Central memory CD8-positive, alpha-beta T cell (primary cell): ENCODE measurements at regions not wholly inside any gene's neighbourhood (a gene's known extent, or its start where the extent isn't known, plus 50 kb on each side); places are given as distances from the start of the nearest gene placed in this dataset.

Experiments
- ATAC-seq: fragments of 150-1000 bp; cut with Tn5 transposase; replicated peaks from 2 replicates; pipeline ENCODE4 v1.10.0; 2022; ENCODE audit warnings: mild to moderate bottlenecking, moderate FRiP score, moderate number of reproducible peaks; ENCODE audit not compliant: poor library complexity, severe bottlenecking; ENCODE audit errors: extremely low read depth
- DNase-seq, 2 donors: peaks; one replicate each; pipeline ENCODE4 v3.0.0; 2021; ENCODE audit warnings: low spot score in 2 of 2
- H3K27ac Mint-ChIP-seq: one replicate; pipeline ENCODE4 v1.8.0; 2022; ENCODE audit warnings: low read depth, mild to moderate bottlenecking, moderate library complexity, mixed read lengths
- H3K27me3 Mint-ChIP-seq: one replicate; pipeline ENCODE4 v1.8.0; 2022; ENCODE audit warnings: mixed read lengths
- H3K36me3 Mint-ChIP-seq: one replicate; pipeline ENCODE4 v1.8.0; 2022; ENCODE audit warnings: mild to moderate bottlenecking, moderate library complexity, mixed read lengths; ENCODE audit not compliant: insufficient read depth
- H3K4me1 Mint-ChIP-seq: one replicate; pipeline ENCODE4 v1.8.0; 2022; ENCODE audit warnings: mixed read lengths
- H3K4me3 Mint-ChIP-seq: one replicate; pipeline ENCODE4 v1.8.0; 2022; ENCODE audit warnings: mild to moderate bottlenecking, moderate library complexity, mixed read lengths
- H3K9me3 Mint-ChIP-seq: one replicate; pipeline ENCODE4 v1.8.0; 2022; ENCODE audit warnings: mixed read lengths

DNA sequence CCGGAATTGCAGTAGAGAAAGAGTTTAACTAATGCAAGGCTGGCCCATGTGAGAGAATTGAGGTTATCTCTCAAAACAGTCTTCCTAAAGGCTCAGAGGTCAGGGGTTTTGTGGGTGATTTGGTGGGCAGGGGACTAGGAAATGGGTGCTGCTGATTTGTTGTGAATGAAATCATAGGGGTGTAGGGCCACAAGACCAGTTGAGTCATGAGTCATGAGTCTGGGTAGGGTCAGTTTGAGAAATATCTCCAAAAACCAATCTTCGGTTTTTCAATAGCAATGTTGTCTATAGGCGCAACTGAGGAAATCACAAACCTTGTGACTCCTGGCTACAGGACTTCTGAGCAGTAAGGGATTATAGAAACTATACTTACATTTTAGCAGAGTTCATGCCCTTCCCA, 460.0 kb upstream of the NRP1 start:
- H3K4me1 Mint-ChIP-seq, result no peaks in the 10 kb centered on the region
- H3K27ac Mint-ChIP-seq, result no peak overlapping the region
- H3K27me3 Mint-ChIP-seq, result no peaks in the 10 kb centered on the region
- H3K9me3 Mint-ChIP-seq, result no peaks in the 10 kb centered on the region
- no peak overlapping the region for H3K4me3 Mint-ChIP-seq
- DNase-seq, result no peak
- no peak for ATAC-seq
- no peaks in the 10 kb centered on the region for H3K36me3 Mint-ChIP-seq

DNA sequence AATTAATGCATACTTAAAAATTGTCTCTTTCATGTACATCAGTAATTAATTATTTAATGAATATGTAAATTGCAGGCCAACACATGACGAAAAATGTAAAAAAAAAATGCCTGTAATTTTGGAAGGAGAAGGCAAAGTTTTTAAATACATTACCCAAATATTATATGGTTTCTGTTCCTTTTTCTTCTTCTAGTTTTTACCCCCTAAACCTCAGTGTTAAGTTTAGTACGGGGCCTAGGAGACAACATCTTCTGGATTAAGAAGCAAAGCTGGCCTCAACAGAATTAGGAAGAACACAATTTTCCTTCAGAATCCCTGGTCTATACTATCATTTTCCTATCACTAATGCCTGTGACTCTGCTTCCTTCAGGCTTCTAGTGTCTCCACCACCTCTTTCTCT, 459.3 kb upstream of the NRP1 start:
- ATAC-seq (no peak), DNase-seq (no peak)
- Mint-ChIP-seq H3K4me3 (no peak overlapping the region), H3K36me3 (no peaks in the 10 kb centered on the region), H3K27me3 (no peaks in the 10 kb centered on the region), H3K4me1 (no peaks in the 10 kb centered on the region), H3K27ac (no peak overlapping the region), H3K9me3 (no peaks in the 10 kb centered on the region)

DNA sequence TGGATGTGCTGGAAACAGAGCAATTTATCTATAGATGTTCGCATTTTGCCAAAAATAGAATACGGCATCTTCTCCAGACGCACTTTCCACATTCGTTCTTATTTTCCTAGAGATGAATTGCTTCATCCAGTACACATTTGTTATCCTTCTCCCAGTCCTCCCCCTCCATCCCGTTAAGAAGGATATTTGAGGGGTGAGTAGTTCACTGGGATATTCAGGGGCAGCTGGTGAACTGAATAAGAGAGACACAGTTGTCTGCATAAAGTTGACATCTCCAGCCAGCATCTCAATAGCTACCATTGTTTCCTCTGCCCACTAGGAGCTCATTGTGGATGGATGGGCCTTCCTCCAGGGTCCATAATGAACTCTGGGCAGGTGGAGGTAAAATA, 456.8 kb upstream of the NRP1 start:
- no peak overlapping the region for H3K4me3 Mint-ChIP-seq
- no peaks in the 10 kb centered on the region for H3K27me3 Mint-ChIP-seq
- no peaks in the 10 kb centered on the region for H3K4me1 Mint-ChIP-seq
- no peak for DNase-seq
- no peaks in the 10 kb centered on the region for H3K36me3 Mint-ChIP-seq
- no peak for ATAC-seq
- no peaks in the 10 kb centered on the region for H3K9me3 Mint-ChIP-seq
- H3K27ac Mint-ChIP-seq, result no peak overlapping the region

DNA sequence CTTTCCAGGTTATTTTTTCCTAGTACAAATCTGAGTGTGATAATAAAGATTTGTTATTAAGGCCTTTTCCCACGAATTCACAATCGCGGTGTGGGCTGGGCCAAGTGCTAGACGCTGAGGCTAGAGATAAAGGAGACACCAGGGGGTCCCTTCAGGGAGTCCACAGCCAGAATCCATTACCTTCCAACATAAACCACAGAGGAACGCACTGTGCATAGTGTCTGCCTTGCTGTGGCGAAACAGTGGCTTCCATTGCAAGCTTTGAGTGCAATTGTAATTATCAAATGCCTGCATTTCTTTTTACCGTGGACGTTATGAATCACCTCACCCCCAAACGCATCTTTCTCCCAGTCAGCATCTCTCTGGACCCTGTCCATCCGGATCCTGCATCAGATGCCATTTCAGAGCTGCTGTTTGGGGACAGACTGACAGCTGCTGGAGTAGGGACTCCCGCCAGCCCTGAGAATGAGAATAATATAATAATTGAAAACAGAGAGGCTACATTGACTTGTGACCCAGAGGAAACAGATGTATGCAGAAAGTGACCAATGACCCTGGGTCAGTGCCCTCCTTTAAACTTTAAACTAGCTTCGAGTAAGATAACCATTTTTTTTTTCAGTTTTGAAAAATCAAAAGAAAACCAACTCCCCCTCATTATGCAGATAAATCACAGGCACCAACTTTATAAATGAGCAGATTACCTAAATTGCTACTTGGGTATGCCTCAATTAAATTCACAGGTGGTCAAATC, 456.2 kb upstream of the NRP1 start:
- Mint-ChIP-seq H3K4me3 (no peak overlapping the region), H3K9me3 (no peaks in the 10 kb centered on the region), H3K27me3 (no peaks in the 10 kb centered on the region), H3K36me3 (no peaks in the 10 kb centered on the region), H3K27ac (no peak overlapping the region), H3K4me1 (no peaks in the 10 kb centered on the region)
- DNase-seq (no peak), ATAC-seq (no peak)

DNA sequence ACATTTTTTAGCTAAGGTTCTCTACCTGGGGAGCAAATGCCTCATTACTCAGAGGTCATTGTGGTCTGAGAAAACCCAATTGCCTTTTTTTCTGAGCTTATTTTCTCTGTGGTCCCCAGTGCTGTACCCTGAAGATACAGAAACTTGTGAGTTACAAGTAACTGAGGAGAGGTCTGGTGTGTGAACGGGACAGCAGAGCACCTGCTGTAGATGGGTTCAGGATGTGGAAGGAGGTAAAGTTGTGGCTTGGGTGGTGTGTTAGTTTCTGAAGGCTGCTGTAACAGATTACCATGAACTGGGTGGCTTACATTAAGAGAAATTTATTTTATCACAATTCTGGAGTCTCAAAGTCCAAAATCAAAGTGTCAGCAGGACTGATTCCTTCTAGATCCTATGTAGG, 449.1 kb upstream of the NRP1 start:
- Mint-ChIP-seq H3K4me3 (no peak overlapping the region), H3K27ac (no peak overlapping the region), H3K9me3 (peaks cover 5% of the 10 kb centered on the region), H3K27me3 (no peaks in the 10 kb centered on the region), H3K36me3 (no peaks in the 10 kb centered on the region), H3K4me1 (no peaks in the 10 kb centered on the region)
- ATAC-seq (no peak), DNase-seq (no peak)

DNA sequence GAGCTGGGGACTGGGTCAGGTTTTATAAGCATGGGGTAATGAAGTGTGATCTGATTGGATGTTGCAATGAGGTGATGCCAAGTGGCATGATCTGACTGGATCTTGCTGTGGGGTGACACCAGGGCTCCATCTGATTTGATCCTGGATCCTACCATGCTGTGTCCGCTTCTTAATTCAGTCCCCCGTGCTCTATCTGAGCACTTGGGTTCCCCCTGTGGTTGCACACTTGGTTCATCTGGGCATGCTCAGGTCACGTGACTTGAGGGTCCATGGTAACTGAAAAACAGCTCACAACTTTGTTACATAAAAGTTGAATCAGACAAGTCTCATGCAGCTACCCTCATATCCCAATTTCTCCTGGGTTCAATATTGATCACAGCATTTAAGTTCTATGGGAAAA, 448.6 kb upstream of the NRP1 start:
- no peak overlapping the region for H3K27ac Mint-ChIP-seq
- H3K27me3 Mint-ChIP-seq, result no peaks in the 10 kb centered on the region
- H3K36me3 Mint-ChIP-seq, result no peaks in the 10 kb centered on the region
- H3K4me3 Mint-ChIP-seq, result no peak overlapping the region
- H3K9me3 Mint-ChIP-seq, result peaks cover 5% of the 10 kb centered on the region
- no peak for DNase-seq
- ATAC-seq, result no peak
- H3K4me1 Mint-ChIP-seq, result no peaks in the 10 kb centered on the region

DNA sequence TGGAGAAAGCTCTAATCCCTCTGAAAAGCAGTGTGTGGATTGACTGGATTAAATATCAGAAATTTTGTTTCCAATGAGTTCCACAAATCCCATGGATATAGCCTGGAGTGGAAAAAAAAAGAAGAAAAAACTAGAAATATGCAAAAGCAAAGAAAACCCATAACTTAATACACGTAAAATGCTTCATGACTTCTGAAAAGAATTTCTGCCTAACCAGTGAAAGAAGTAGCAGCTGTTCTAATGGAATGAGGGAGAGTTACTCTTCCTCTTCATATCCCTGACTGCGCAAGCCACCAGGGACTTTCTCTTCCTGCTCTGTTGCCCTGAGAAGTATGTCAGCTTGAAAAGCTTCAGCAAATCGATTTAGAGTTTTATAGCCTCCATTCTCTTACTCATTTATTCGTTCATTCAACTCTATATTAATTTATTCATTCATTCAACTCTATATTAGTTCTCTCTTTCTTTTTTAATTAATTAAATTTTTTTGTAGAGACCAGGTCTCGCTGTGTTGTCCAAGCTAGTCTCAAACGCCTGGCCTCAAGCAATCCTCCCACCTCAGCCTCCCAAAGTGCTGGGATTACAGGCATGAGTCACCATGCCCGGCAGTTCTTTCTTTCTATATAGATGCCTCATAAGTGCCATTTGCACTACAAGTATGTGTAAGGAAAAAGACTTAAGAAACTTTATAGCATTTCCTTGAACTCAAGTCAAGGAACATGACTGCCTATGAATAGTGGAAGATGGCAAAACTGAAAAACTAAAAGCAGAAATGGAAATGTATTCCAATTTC, 447.3 kb upstream of the NRP1 start:
- H3K4me3 Mint-ChIP-seq, result no peak overlapping the region
- H3K27ac Mint-ChIP-seq, result no peak overlapping the region
- ATAC-seq, result no peak
- H3K9me3 Mint-ChIP-seq, result peaks cover 5% of the 10 kb centered on the region
- no peaks in the 10 kb centered on the region for H3K36me3 Mint-ChIP-seq
- no peak for DNase-seq
- no peaks in the 10 kb centered on the region for H3K4me1 Mint-ChIP-seq
- H3K27me3 Mint-ChIP-seq, result no peaks in the 10 kb centered on the region

DNA sequence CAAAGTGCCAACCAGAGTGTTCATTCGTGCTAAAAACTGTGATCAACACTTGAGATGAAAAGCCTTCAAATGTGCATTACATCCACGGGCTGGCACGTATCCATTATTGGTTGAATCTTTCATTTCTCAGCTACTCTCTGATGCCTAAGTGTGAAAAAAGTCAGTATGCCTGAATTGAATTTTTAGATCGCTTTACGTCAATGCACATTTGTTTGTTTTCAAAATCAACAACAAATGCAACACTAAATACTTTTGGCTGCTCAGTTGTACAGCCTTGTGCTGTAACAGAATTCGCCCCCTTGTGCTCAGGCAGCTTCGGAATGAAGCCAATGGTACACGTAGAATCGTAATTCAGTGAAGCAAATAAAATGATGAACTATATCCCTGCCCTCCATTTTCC, 446.5 kb upstream of the NRP1 start:
- peaks cover 5% of the 10 kb centered on the region for H3K9me3 Mint-ChIP-seq
- H3K36me3 Mint-ChIP-seq, result no peaks in the 10 kb centered on the region
- H3K27ac Mint-ChIP-seq, result no peak overlapping the region
- no peak for DNase-seq
- no peaks in the 10 kb centered on the region for H3K27me3 Mint-ChIP-seq
- no peak for ATAC-seq
- no peak overlapping the region for H3K4me3 Mint-ChIP-seq
- H3K4me1 Mint-ChIP-seq, result no peaks in the 10 kb centered on the region

DNA sequence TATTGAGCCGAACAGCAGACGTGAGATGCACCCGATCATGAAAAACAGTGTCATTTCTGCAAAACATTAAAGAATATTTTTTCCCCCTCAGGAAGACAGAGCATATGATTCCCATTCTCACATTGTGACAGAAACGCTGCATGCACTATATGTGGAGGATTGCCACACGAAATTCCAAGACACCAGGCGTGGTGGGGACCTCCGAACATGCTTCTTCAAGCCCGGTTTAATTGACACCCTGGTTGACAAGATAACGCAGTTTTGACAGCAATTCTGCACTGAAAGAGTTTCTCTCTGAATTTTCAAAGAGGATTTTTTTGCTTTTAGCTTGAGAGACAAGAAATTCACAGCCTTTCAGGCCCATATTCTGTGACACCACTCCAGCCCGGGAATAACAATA, 442.8 kb upstream of the NRP1 start:
- Mint-ChIP-seq H3K27me3 (no peaks in the 10 kb centered on the region), H3K9me3 (no peaks in the 10 kb centered on the region), H3K4me3 (no peak overlapping the region)

DNA sequence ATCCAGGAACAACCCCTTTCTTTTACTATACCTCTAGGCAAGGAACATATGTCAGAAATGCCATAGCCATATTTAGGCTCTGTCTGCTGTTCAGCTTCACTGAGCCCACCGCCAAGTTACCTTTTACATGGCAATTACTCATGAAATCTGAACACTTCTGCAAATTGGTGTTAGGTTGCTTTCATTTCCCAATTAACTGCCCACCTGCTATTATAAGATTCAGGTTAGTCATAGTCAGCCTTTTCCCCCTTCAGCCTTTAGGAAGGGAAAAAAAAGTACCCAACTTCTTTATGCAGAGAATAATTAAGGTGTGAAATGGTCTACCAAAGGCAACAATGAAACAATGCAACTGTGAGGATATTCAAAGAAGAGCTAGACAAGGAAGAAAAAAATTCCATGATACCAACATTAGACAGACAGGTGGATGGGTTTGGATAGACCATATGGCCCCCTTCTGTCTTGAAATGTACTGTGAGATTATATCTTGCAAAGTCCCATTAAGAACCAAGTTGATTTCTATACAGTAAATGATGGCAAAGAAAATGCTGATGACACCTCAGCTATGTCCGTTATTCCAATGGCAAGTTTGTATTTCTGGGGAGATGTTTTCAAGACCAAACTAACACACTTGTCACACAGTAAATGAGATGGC, 442.1 kb upstream of the NRP1 start:
- DNase-seq, result no peak
- no peak overlapping the region for H3K4me3 Mint-ChIP-seq

More for the DNA sequence above, 442.8 kb upstream of the NRP1 start:
- H3K27ac Mint-ChIP-seq, result no peak overlapping the region
- no peaks in the 10 kb centered on the region for H3K4me1 Mint-ChIP-seq
- DNase-seq (no peak), ATAC-seq (no peak)
- H3K36me3 Mint-ChIP-seq, result no peaks in the 10 kb centered on the region

DNA sequence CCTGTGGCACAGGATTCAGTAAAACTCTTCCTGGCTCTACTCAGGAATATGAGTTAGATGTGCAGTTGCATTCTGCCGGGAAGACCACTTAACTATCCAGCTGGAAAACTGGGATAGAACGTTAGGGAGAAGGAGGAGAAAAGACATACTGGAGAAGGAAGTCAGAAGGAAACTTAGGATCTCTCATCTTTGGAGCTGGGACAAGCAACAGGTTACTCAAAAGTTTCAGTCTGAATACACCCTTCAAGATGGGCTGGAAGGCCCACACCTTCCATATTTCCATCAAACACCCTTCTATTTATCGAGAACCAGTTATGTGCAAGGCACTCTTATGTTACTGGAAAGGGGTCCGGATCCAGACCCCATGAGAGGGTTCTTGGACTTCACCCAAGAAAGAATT, 440.4 kb upstream of the NRP1 start:
- no peak for DNase-seq
- H3K9me3 Mint-ChIP-seq, result no peaks in the 10 kb centered on the region
- no peaks in the 10 kb centered on the region for H3K27me3 Mint-ChIP-seq
- no peaks in the 10 kb centered on the region for H3K36me3 Mint-ChIP-seq
- no peak overlapping the region for H3K27ac Mint-ChIP-seq
- no peak overlapping the region for H3K4me3 Mint-ChIP-seq
- no peak for ATAC-seq
- H3K4me1 Mint-ChIP-seq, result no peaks in the 10 kb centered on the region

More for the DNA sequence above, 442.1 kb upstream of the NRP1 start:
- no peak overlapping the region for H3K27ac Mint-ChIP-seq
- no peak for ATAC-seq
- no peaks in the 10 kb centered on the region for H3K27me3 Mint-ChIP-seq
- no peaks in the 10 kb centered on the region for H3K36me3 Mint-ChIP-seq
- no peaks in the 10 kb centered on the region for H3K4me1 Mint-ChIP-seq
- no peaks in the 10 kb centered on the region for H3K9me3 Mint-ChIP-seq

DNA sequence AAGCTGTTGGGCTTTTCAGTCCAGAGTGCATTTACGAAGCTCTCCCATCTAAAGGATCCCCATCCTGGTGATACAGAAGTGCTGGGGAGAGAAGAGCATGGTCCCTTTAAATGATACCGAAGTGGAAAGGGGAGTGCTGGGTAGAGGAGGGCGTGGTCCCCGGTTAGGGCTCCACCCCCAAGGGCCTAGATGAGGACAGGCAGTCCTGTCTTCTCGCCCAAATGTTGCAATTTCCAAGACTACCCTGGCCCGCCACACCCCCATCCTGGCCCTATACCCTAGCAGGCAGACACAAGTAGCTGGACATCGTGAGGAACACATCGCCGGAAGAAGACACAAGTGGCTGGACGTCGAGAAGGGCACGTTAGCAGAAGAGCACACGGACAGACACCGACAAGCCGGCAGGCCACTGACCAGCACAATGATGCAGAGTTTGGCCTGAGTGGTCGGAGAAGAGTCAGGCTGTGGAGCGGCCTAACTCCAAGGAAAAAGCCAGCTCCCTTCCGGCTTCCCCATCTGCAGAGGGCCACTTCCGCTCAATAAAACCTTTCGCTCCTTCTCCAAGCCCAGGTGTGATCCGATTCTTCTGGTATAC, 439.5 kb upstream of the NRP1 start:
- Mint-ChIP-seq H3K36me3 (no peaks in the 10 kb centered on the region), H3K9me3 (no peaks in the 10 kb centered on the region), H3K27ac (no peak overlapping the region), H3K4me3 (no peak overlapping the region), H3K4me1 (no peaks in the 10 kb centered on the region), H3K27me3 (no peaks in the 10 kb centered on the region)
- no peak for ATAC-seq
- no peak for DNase-seq

DNA sequence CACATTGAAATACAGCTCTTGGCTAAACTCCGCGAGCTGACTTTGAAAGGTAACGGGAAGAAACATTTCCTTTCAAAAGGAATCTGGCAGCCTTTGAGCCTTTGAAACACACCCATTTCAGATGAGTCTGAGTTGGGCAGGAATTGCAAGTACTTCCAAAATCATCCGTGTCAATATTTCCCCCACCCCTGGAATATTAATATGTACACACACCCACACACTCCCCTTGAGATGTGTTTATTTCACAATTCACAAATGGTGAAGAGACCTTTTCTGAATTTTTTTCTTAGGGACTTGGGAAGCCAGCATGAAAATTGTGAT, 438.7 kb upstream of the NRP1 start:
- H3K4me3 Mint-ChIP-seq, result no peak overlapping the region
- no peak for DNase-seq
- H3K9me3 Mint-ChIP-seq, result no peaks in the 10 kb centered on the region
- no peaks in the 10 kb centered on the region for H3K4me1 Mint-ChIP-seq
- H3K36me3 Mint-ChIP-seq, result no peaks in the 10 kb centered on the region
- no peaks in the 10 kb centered on the region for H3K27me3 Mint-ChIP-seq
- ATAC-seq, result no peak
- H3K27ac Mint-ChIP-seq, result no peak overlapping the region
